ENCODE measurements at regions not wholly inside any gene's neighbourhood (a gene's known extent, or its start where the extent isn't known, plus 50 kb on each side); places are given as distances from the start of the nearest gene placed in this dataset.

- Histone ChIP-seq H3K4me3 (no peak overlapping the region), H3K4me1 (no peaks in the 10 kb centered on the region), H3K9me3 (0 out of 3 replicates have a peak, but pooled peaks cover 4% of the 10 kb centered on the region), H3K27ac (no peak overlapping the region), H3K4me2 (no peak overlapping the region)
- ChIA-PET CTCF (no interaction called here), POLR2A (no interaction called here)
- WGBS (ENCODE audit: missing lambda C conversion rate), result 9% methylated on average over 12 of the region's 12 CpGs
- DNase-seq (ENCODE audit: low read depth in 1 of 2, low spot score in 1 of 2) (no peak), FAIRE-seq (no peak), ATAC-seq (no peak)
- no peak for TF ChIP-seq HOXB5 (CRISPR knock-in tag; IDR thresholded peaks at IDR 0.05)
- no peak for TF ChIP-seq HEYL (CRISPR knock-in tag; IDR thresholded peaks at IDR 0.05)
- no peak for TF ChIP-seq FOSL2 (IDR thresholded peaks at IDR 0.05)
- no peak for TF ChIP-seq FOSL2 (CRISPR knock-in tag; IDR thresholded peaks at IDR 0.05)
- TF ChIP-seq TFCP2L1 (CRISPR knock-in tag; IDR thresholded peaks at IDR 0.05), result no peak
- TF ChIP-seq SREBF2 (IDR thresholded peaks at IDR 0.05), result no peak
- TF ChIP-seq ATOH8 (CRISPR knock-in tag; IDR thresholded peaks at IDR 0.05; ENCODE audit: low read depth), result no peak
- no peak for TF ChIP-seq HOXB13 (CRISPR knock-in tag; IDR thresholded peaks at IDR 0.05; ENCODE audit: low read depth)
- no peak for TF ChIP-seq CTCF (IDR thresholded peaks at IDR 0.05)
- TF ChIP-seq CHD2 (IDR thresholded peaks at IDR 0.05; ENCODE audit: low read length, partially characterized antibody), result no peak
- TF ChIP-seq RARB (CRISPR knock-in tag; IDR thresholded peaks at IDR 0.05), result no peak
- TF ChIP-seq ZC3H11A (IDR thresholded peaks at IDR 0.05), result no peak
- no peak for TF ChIP-seq ZFP36 (IDR thresholded peaks at IDR 0.05; ENCODE audit: borderline replicate concordance, partially characterized antibody)
- no peak for TF ChIP-seq CHD4 (IDR thresholded peaks at IDR 0.05; ENCODE audit: borderline replicate concordance)
- no peak for TF ChIP-seq FOSB (CRISPR knock-in tag; IDR thresholded peaks at IDR 0.05)
- TF ChIP-seq HMGXB4 (CRISPR knock-in tag; IDR thresholded peaks at IDR 0.05; ENCODE audit: borderline replicate concordance), result no peak
Observed at GRCh38 chr16:17963185-17963836, 373.2 kb downstream of the NPIPA8 start.

- no peak for TF ChIP-seq HMGXB4 (CRISPR knock-in tag; IDR thresholded peaks at IDR 0.05; ENCODE audit: borderline replicate concordance)
- TF ChIP-seq TFCP2L1 (CRISPR knock-in tag; IDR thresholded peaks at IDR 0.05), result no peak
- no peak for TF ChIP-seq CHD4 (IDR thresholded peaks at IDR 0.05; ENCODE audit: borderline replicate concordance)
- no peak for TF ChIP-seq BCL3 (IDR thresholded peaks at IDR 0.05)
- no peak for TF ChIP-seq NR3C1 (IDR thresholded peaks at IDR 0.05)
- TF ChIP-seq NPAS2 (CRISPR knock-in tag; IDR thresholded peaks at IDR 0.05; ENCODE audit: borderline replicate concordance), result no peak
- TF ChIP-seq HDAC2 (IDR thresholded peaks at IDR 0.05), result no peak
- TF ChIP-seq NFE2L2 (conservative IDR thresholded peaks at IDR 0.05; ENCODE audit: low read length), result no peak
- TF ChIP-seq TP53 (CRISPR knock-in tag; IDR thresholded peaks at IDR 0.05), result no peak
- no peak for TF ChIP-seq JUNB (IDR thresholded peaks at IDR 0.05)
- no peak for TF ChIP-seq MYC (IDR thresholded peaks at IDR 0.05; ENCODE audit: borderline replicate concordance, low read length)
- no peak for TF ChIP-seq CBX2 (IDR thresholded peaks at IDR 0.05; ENCODE audit: borderline replicate concordance, low read depth)
- no peak for TF ChIP-seq HEYL (CRISPR knock-in tag; IDR thresholded peaks at IDR 0.05)
- no peak for TF ChIP-seq HOXA7 (CRISPR knock-in tag; IDR thresholded peaks at IDR 0.05)
- no peak for TF ChIP-seq EP300 (IDR thresholded peaks at IDR 0.05)
- TF ChIP-seq ZSCAN20 (CRISPR knock-in tag; IDR thresholded peaks at IDR 0.05), result no peak
- TF ChIP-seq FOSL2 (IDR thresholded peaks at IDR 0.05), result no peak
- no peak for TF ChIP-seq FOSL2 (CRISPR knock-in tag; IDR thresholded peaks at IDR 0.05)
- no peak for TF ChIP-seq HOXB5 (CRISPR knock-in tag; IDR thresholded peaks at IDR 0.05)
- H3K4me1 ChIP-seq, result no peaks in the 10 kb centered on the region
- no peak overlapping the region for H3K4me3 ChIP-seq
- 0 out of 3 replicates have a peak, but pooled peaks cover 4% of the 10 kb centered on the region for H3K9me3 ChIP-seq
- DNase-seq (ENCODE audit: low read depth in 1 of 2, low spot score in 1 of 2) (no peak), ATAC-seq (no peak), FAIRE-seq (no peak)
- H3K27ac ChIP-seq, result no peak overlapping the region
- ChIA-PET POLR2A (no interaction called here), CTCF (no interaction called here)
- 10% methylated on average over 3 of the region's 3 CpGs for WGBS (ENCODE audit: missing lambda C conversion rate)
- H3K4me2 ChIP-seq, result no peak overlapping the region
Observed at GRCh38 chr16:17962726-17963125, 373.8 kb downstream of the NPIPA8 start.
